NCI-H1694 (cell line): ENCODE measurements at regions not wholly inside any gene's neighbourhood (a gene's known extent, or its start where the extent isn't known, plus 50 kb on each side); places are given as distances from the start of the nearest gene placed in this dataset.
"Not testable (repeated sequence)": the region's sequence is repeated elsewhere in the genome, so short reads cannot be mapped to it uniquely, and the experiment has no call there.

Experiments used
- DNase-seq: peaks from one replicate; lab custom pipeline; 2025; lab: John Stamatoyannopoulos, UW

DNA sequence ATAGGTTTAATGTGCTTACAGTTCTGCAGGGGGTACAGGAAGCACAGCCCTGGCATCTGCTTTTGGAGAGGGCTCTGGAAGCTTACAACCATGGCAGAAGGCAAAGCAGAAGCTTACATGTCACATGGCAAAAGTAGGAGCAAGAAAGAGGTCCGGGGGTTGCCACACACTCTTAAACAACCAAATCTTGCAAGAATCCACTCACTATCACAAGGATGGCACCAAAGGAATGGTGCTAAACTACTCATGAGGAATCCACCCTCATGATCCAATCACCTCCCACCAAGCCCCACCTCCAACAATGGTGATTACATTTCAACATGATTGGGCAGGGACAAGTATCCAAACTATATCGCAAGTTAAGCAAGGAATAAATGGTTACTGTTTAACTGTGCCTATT is 255.8 kb upstream of the AVPR1A start:
- DNase-seq: no peak

- DNase-seq: no peak
Measured at GRCh38 chr12:63404611-63405010, 253.6 kb upstream of the AVPR1A start.

DNA sequence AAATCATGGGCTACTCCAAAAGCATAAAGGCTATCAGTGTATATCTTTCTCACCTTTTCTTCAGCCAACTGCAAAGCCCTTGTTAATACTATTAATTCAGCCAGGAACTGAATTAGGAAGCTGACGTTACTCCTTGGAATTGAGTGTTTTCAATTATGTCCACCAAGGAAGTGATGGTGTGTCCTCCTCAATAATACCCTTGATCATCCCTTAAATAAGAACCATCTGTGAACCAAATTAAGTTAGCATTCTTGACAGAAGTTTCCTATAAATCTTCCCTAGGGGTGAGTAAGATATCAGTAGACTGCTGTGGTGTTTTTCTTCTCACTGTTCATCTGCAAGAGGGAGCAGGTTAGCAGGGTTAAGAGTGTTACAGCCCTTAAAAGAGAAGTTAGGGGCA is 252.3 kb upstream of the AVPR1A start:
- DNase-seq: no peak

DNA sequence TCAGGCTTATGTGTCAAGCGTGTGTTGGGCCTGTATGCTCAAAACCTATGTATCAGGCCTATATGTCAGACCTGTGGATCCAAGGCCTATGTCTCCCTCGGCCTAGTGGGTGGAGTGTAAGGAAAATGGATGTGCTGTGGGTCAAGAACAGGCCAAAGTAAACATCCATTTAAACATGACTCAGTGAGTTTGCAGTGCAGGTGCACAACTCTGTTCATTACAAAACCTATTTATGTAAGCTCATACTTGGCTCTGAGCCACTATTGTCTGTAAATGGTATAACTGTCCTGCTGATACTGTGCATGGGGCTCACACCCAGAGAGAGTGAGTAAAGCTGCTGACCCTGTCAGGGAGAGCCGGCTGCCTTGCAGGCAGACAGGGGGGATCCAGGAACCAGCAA is 249.7 kb upstream of the AVPR1A start:
- DNase-seq: no peak

- no peak for DNase-seq
Measured at GRCh38 chr12:63400318-63400717, 249.3 kb upstream of the AVPR1A start.

DNA sequence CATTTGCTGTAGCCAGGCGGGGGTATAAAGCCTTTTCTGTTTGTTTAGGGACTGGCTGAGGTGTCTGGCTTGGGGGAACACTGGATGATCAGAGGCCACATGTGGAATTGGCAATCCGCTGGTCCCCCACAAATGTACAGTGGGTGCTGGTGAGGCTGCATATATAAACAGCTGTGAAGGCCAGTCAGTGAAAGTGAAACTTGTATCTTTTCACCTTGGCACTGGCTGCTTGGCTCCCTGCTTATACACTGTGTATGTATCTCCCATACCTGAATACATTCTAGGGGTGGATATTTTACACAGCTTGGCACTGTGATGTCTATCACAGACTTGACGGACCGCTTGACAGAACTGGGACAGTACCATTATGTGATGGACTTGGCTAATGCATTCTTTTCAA is 246.8 kb upstream of the AVPR1A start:
- DNase-seq: no peak

GRCh38 chr12:63396135-63396534 is 245.1 kb upstream of the AVPR1A start:
- no peak for DNase-seq

GRCh38 chr12:63394983-63395382 is 244.0 kb upstream of the AVPR1A start:
- no peak for DNase-seq

- DNase-seq: no peak
Measured at GRCh38 chr12:63394349-63394748, 243.3 kb upstream of the AVPR1A start.

- no peak for DNase-seq
Measured at GRCh38 chr12:63389211-63389610, 238.2 kb upstream of the AVPR1A start.

DNA sequence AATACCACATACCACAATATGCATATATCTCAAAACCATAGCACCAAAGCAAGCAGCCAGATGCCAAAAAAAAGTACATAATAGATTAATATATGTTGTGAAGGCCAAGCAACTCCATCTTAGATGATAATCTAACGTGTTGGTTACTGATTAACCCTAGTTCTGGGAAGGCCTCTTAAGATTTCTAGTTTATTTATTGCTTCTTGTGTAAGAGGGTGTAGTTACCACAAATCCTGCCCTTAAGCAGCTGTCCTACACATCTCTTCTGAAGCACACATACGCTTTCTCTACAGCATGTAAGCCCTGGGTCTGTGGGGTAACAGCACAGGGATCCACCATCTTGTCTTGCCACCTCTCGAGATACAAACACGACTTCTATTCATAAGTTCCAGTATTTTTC is 236.8 kb upstream of the AVPR1A start:
- DNase-seq: no peak

DNA sequence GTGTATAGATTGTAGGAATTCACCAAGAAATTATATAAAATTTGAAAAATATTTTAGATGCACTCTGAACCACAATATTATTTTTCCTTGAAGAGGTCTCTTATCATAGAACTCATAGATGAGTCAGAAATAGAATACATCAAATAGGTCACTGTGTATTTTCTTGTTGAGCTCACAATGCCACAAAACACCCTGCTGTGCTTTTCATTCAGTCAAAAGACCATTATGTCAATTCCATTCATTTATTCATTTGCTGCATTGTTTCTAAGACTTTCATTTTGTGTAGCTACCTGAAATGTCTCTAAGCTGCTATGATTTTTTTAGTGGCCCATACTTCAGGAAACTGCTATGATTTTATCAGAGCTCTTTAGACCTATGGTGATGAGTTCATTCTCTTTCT is 231.9 kb upstream of the AVPR1A start:
- DNase-seq: no peak

DNA sequence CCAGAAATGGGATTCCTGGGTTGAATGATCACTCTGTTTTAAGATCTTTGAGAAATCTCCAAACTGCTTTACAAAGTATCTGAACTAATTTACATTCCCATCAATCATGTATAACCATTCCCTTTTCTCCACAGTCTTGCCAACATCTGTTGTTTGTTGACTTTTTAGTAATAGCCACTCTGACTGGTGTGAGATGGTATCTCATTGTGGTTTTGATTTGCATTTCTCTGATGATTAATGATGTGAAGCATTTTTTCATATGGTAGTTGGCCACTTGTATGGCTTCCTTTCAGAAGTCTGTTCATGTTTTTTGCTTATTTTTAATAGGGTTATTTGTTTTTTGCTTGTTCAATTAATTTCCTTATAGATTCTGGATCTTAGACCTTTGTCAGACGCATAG is 211.8 kb upstream of the AVPR1A start:
- no peak for DNase-seq

DNA sequence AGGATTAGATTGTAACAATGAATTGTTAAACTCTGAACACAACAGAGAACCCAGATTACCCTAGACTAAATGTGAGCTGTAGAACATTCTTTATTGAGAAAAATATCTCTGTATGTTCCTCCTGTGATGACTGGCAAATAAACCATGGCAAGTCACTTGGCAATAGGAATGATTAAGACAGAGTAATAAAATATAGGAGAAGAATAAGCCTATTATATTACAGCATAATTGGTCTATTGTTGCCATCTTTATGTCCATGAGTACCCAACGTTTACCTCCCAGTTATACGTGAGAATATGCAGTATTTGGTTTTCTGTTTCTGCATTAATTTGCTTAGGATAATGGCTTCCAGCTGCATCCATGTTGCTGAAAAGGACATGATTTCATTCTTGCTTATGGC is 211.2 kb upstream of the AVPR1A start:
- no peak for DNase-seq

- DNase-seq: no peak
Measured at GRCh38 chr12:63354969-63355368, 204.0 kb upstream of the AVPR1A start.

GRCh38 chr12:63353559-63353958 is 202.6 kb upstream of the AVPR1A start:
- no peak for DNase-seq

DNA sequence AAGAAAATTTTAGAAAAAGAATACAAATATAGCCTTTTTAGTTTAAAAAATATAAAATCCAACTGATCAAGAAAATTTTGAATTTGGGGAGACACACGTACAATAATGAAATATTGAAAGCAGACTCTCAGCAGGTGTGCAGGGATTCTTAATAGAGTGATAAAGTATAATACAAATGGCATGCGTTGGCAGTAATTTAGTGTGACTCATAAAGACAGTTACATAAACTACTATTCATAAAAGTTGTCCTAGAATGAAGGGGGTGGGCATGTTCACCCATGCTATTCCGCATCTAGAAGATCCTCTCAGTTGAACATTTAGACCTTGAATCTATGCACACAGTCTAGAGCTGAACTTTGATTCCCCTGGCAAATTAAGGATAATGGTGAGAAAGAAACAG is 200.4 kb upstream of the AVPR1A start:
- DNase-seq: no peak

DNA sequence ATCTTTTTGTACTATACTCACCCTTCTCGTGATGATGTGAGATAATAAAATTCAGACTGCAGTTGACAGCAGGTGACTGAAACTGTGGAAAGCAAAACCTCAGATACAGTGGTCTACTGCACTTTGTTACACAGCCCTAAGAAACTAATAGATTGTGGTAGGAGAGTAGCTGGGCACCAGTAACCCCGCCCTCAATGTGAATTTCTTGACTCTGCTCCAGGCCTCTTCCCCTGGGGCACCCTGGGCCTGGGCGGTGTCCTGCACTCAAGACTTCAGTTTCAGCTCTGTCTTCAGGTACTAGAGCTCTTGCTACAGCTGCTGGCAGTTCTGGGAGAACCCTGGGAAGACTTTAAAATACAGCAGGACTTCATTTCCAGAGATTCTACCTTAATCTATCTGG is 197.6 kb upstream of the AVPR1A start:
- DNase-seq: no peak

DNA sequence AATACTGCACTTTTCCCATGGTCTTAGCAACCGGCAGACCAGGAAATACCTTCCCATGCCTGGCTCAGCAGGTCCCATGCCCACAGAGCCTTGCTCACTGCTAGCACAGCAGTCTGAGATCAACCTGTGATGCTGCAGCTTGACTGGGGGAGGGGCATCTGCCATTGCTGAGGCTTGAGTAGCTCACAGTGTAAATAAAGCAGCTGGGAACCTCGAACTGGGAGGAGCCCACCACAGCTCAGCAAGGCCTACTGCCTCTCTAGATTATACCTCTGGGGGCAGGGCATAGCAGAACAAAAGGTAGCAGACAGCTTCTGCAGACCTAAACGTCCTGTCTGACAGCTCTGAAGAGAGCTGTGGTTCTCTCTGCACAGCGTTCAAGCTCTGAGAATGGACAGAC is 186.2 kb upstream of the AVPR1A start:
- not testable (repeated sequence) for DNase-seq

GRCh38 chr12:63326260-63326659 is 175.3 kb upstream of the AVPR1A start:
- DNase-seq: no peak

- no peak for DNase-seq
Measured at GRCh38 chr12:63325757-63326156, 174.8 kb upstream of the AVPR1A start.

- no peak for DNase-seq
Measured at GRCh38 chr12:63323942-63324341, 172.9 kb upstream of the AVPR1A start.

DNA sequence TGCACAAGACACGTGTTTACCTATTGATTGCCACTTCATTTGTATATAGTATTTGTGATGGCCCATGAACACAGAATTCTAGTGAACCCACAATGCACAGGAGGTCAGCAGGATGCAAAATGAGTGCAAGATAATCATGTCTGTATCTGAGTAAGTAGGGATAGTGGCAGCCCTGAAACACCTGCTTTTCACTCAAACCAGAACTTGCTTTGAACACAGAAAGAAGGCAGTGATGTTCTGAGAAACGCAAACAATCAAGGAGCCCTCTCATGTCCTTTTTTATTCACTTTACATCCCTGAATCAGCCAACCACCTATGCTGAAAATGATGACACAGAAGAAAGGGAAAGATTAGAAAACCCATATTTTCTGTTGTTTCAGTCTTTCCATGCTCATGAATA is 170.4 kb upstream of the AVPR1A start:
- DNase-seq: no peak

DNA sequence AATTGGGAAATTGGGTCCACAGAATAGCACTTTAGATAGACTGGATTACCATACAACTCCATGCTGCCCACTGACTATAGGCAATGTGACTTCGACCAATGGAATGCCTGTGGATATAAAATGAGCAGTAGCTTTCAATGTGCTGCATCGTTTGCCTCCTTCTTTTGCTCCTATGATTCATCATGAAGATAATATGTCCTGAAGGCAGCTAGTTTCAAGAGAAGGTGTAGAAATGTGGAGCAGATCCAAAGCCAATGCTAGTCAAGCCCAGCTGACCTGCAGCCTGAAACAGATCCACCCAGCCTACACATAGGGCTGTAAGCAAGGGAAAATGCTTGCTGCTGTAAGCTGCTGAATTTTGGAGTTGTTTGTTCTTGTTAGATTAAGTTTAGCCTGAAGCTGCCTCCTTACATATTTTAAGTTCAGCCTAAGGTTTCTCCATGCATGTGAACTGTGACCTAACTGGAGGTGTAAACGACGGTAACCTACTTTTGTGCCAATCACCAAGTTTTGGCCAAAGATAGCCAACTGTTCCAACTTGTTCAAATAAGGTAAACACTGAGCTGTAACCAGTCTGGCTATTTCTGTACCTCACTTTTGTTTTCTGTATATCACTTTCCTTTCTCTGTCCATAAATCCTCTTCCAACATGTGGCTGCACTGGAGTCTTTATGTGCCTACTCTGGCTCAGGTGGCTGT is 169.1 kb upstream of the AVPR1A start:
- DNase-seq: no peak

GRCh38 chr12:63319386-63319785 is 168.4 kb upstream of the AVPR1A start:
- no peak for DNase-seq
